Gastrocnemius medialis (tissue), 4 donors: ENCODE measurements at regions not wholly inside any gene's neighbourhood (a gene's known extent, or its start where the extent isn't known, plus 50 kb on each side); places are given as distances from the start of the nearest gene placed in this dataset.

Experiments used
- ATAC-seq, 2 donors: fragments of 150-250 bp; one replicate each; pipeline ENCODE4 v1.9.1; 2016
- DNase-seq, 2 donors: peaks; one replicate each; pipeline ENCODE4 v3.0.0-alpha.2; 2019
- H3K27ac ChIP-seq, 4 donors: fragments of 200-600 bp; sonication (generic); 1 replicate in 1 of 4; 2 replicates in 3 of 4; pipeline ENCODE4 v1.5.1; 2016 to 2018; ENCODE audit warnings: mild to moderate bottlenecking in 2 of 4, moderate library complexity in 1 of 4
- H3K27me3 ChIP-seq, 3 donors: fragments of 200-600 bp; sonication (generic) in 2 of 3; 1 replicate in 1 of 3; 2 replicates in 2 of 3; pipeline versions ENCODE4 v1.5.1 to v1.6.0; 2016 to 2019; ENCODE audit warnings: mild to moderate bottlenecking in 1 of 3, moderate library complexity in 1 of 3
- H3K36me3 ChIP-seq, 2 donors: fragments of 200-600 bp; sonication (generic) in 1 of 2; one replicate each; pipeline ENCODE4 v1.5.1; 2017 to 2018
- H3K4me1 ChIP-seq, 2 donors: fragments of 200-600 bp; sonication (generic) in 1 of 2; one replicate each; pipeline ENCODE4 v1.5.1; 2016 to 2017; ENCODE audit warnings: mild to moderate bottlenecking in 2 of 2
- H3K4me3 ChIP-seq, 4 donors: fragments of 200-600 bp; sonication (generic) in 3 of 4; 1 replicate in 1 of 4; 2 replicates in 3 of 4; pipeline ENCODE4 v1.5.1; 2016 to 2019; ENCODE audit warnings: mild to moderate bottlenecking in 2 of 4
- H3K9me3 ChIP-seq, 3 donors: fragments of 200-600 bp; sonication (generic) in 2 of 3; 1 replicate in 1 of 3; 2 replicates in 2 of 3; pipeline ENCODE4 v1.5.1; 2016 to 2019
- CTCF ChIP-seq, 5 experiments: fragments of 450-650 bp in 3 of 5; fragments of 200-600 bp in 2 of 5; sonication (generic) in 2 of 5; IDR thresholded peaks in 4 of 5; conservative IDR thresholded peaks in 1 of 5; 1 replicate in 4 of 5; 2 replicates in 1 of 5; pipeline ENCODE4 v1.5.1; 2016 to 2019; ENCODE audit warnings: antibody characterized with exemption in 5 of 5, mild to moderate bottlenecking in 3 of 5, moderate library complexity in 3 of 5
- POLR2A ChIP-seq, 2 donors: fragments of 450-650 bp; IDR thresholded peaks; one replicate each; pipeline ENCODE4 v1.6.1; 2017; ENCODE audit warnings: antibody characterized with exemption in 2 of 2, mild to moderate bottlenecking in 2 of 2, moderate library complexity in 2 of 2
- in situ Hi-C, 4 donors: fragments of 200-750 bp; cut with MboI; loops; one replicate each; pipeline versions ENCODE4 v1.15.0 to v1.8.0; 2017; ENCODE audit warnings: low sequenced_read_pairs in 4 of 4
- intact Hi-C: fragments of 100-400 bp; cut with DNase I; formaldehyde crosslinking; loops from one replicate; pipeline ENCODE4 v1.15.1; 2023; ENCODE audit warnings: low total_unique reads

- Histone ChIP-seq H3K4me1 (no peaks in the 10 kb centered on the region), H3K27ac (no peak overlapping the region), H3K9me3 (no peaks in the 10 kb centered on the region), H3K4me3 (no peak overlapping the region), H3K36me3 (no peaks in the 10 kb centered on the region), H3K27me3 (peaks cover 0 to 11% (median 9%) of the 10 kb centered on the region in 3 donors)
- in situ Hi-C loops = no loop called here
- TF ChIP-seq POLR2A (IDR thresholded peaks at IDR 0.05) (no peak), CTCF (IDR thresholded peaks at IDR 0.05 in 4 of 5, conservative IDR thresholded peaks at IDR 0.05 in 1 of 5) (no peak)
- ATAC-seq = no peak
- DNase-seq = no peak
- intact Hi-C loops = no loop called here
Observed at GRCh38 chr22:44585559-44586350, 87.7 kb upstream of the RTL6 start.

DNA sequence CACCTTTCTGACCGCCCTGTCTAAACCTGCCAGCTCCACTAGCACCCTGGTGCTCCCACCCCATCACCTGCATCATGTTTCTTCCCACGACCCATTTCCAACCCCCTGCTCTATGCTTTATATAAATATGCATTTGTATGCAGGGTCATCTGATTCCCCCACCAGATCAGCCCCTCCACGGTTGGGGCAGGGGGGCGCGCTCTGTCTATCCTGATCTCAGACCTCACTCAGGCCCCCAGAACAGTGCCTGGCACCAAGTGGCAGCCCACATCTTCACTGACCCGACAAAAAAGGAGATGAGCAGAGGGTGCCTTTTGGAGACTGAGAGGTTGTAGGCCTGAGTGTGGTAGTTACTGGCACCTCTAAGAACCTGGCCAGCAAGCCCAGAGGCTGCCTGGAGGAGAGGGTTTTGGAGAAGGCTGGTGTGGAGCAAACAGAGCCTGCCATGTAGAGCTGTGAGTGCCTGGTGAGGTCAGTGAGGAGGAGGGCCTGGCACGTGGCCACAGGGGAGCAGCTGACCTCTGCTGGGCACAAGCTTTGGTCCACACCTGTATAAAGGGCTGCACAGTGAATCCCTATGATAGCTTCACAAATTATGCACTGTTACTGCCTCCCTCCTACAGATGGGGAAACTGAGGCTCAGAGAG lies 86.3 kb upstream of the RTL6 start:
- ATAC-seq = no peak
- intact Hi-C loops = no loop called here
- peaks cover 0 to 11% (median 9%) of the 10 kb centered on the region in 3 donors for H3K27me3 ChIP-seq

GRCh38 chr22:44583854-44584253 lies 85.8 kb upstream of the RTL6 start:
- no peak for DNase-seq
- Histone ChIP-seq H3K27me3 (peaks cover 0 to 12% (median 11%) of the 10 kb centered on the region in 3 donors), H3K36me3 (no peaks in the 10 kb centered on the region), H3K9me3 (no peaks in the 10 kb centered on the region), H3K27ac (no peak overlapping the region), H3K4me1 (no peaks in the 10 kb centered on the region), H3K4me3 (no peak overlapping the region)
- intact Hi-C loops (no loop called here), in situ Hi-C loops (no loop called here)
- TF ChIP-seq POLR2A (IDR thresholded peaks at IDR 0.05) (no peak), CTCF (IDR thresholded peaks at IDR 0.05 in 4 of 5, conservative IDR thresholded peaks at IDR 0.05 in 1 of 5) (no peak)
- ATAC-seq = no peak

More for the DNA sequence above, 86.3 kb upstream of the RTL6 start:
- H3K9me3 ChIP-seq = no peaks in the 10 kb centered on the region
- H3K36me3 ChIP-seq = no peaks in the 10 kb centered on the region
- H3K27ac ChIP-seq = no peak overlapping the region
- in situ Hi-C loops = no loop called here
- no peaks in the 10 kb centered on the region for H3K4me1 ChIP-seq
- TF ChIP-seq POLR2A (IDR thresholded peaks at IDR 0.05) (no peak), CTCF (IDR thresholded peaks at IDR 0.05 in 4 of 5, conservative IDR thresholded peaks at IDR 0.05 in 1 of 5) (no peak)
- H3K4me3 ChIP-seq = no peak overlapping the region
- DNase-seq = peak in 1 of 2 donors; percentile 3

GRCh38 chr22:44583061-44583760 lies 85.2 kb upstream of the RTL6 start:
- TF ChIP-seq POLR2A (IDR thresholded peaks at IDR 0.05) (no peak), CTCF (IDR thresholded peaks at IDR 0.05 in 4 of 5, conservative IDR thresholded peaks at IDR 0.05 in 1 of 5) (no peak)
- H3K27me3 ChIP-seq = peaks cover 0 to 12% (median 11%) of the 10 kb centered on the region in 3 donors
- in situ Hi-C loops (no loop called here), intact Hi-C loops (no loop called here)
- H3K4me1 ChIP-seq = no peaks in the 10 kb centered on the region
- H3K36me3 ChIP-seq = no peaks in the 10 kb centered on the region
- DNase-seq (no peak), ATAC-seq (no peak)
- no peaks in the 10 kb centered on the region for H3K9me3 ChIP-seq
- H3K4me3 ChIP-seq = no peak overlapping the region
- H3K27ac ChIP-seq = no peak overlapping the region
